HepG2 (cell line): ENCODE measurements at regions not wholly inside any gene's neighbourhood (a gene's known extent, or its start where the extent isn't known, plus 50 kb on each side); places are given as distances from the start of the nearest gene placed in this dataset.
A peak's percentile ranks its signal among the peaks of the same experiment; 100 is the strongest.

ENCODE experiments used
- ATAC-seq: fragments of 200-7000 bp; cut with Tn5 transposase; 3 replicates; pipeline ENCODE4 v1.9.1; 2020; ENCODE audit warnings: mild to moderate bottlenecking, moderate library complexity
- BruUV-seq: library from RNA; stranded (reverse); fragments of 400-500 nt; replicated peaks from 2 replicates; lab custom pipeline; 2021; lab: Mats Ljungman, UMichigan
- CTCF ChIA-PET: fragments of 300-600 bp; formaldehyde crosslinking; extraction: SDS; loops from one replicate; lab custom pipeline; 2021; ENCODE audit warnings: low total read pairs, inconsistent platforms, low intra/inter-chr PET ratio; lab: Yijun Ruan, JAX
- POLR2A ChIA-PET: fragments of 350-600 bp; sonication (Branson Sonifier 250); formaldehyde crosslinking; loops from one replicate; lab custom pipeline; 2020; ENCODE audit warnings: antibody characterized with exemption, inconsistent platforms; lab: Yijun Ruan, JAX
- DNase-seq: peaks from one replicate; pipeline ENCODE4 v3.0.0-alpha.2; 2015; ENCODE audit warnings: low spot score
- FAIRE-seq: peaks from 3 replicates; lab custom pipeline; 2011; peaks lifted over from hg19 to GRCh38; lab: Jason Lieb, UNC
- H2AFZ ChIP-seq: one replicate; pipeline ENCODE4 v1.6.1; 2011; ENCODE audit warnings: low read length, inconsistent platforms
- H3K27ac ChIP-seq: fragments of 300-600 bp; 3 replicates; pipeline ENCODE4 v1.8.0; 2011; ENCODE audit warnings: mixed run types, mild to moderate bottlenecking, mixed read lengths, low read length, inconsistent platforms; ENCODE audit not compliant: insufficient read depth; ENCODE audit errors: extremely low read length
- H3K27me3 ChIP-seq, 2 experiments: fragments of 200-600 bp in 1 of 2; 2 replicates in 1 of 2; 3 replicates in 1 of 2; pipeline versions ENCODE4 v1.6.0 to v1.8.0; 2011; ENCODE audit warnings: low read length in 2 of 2, mild to moderate bottlenecking in 2 of 2, moderate library complexity in 2 of 2, inconsistent platforms in 1 of 2; ENCODE audit not compliant: insufficient read depth in 2 of 2, control insufficient read depth in 1 of 2
- H3K36me3 ChIP-seq, 2 experiments: fragments of 200-600 bp in 1 of 2; replicated peaks in 1 of 2; 2 replicates in 1 of 2; 3 replicates in 1 of 2; pipeline versions ENCODE4 v1.5.1 to v1.8.0; 2011; ENCODE audit warnings: low read length in 2 of 2, inconsistent platforms in 1 of 2; ENCODE audit not compliant: insufficient read depth in 2 of 2, control insufficient read depth in 1 of 2
- H3K4me1 ChIP-seq: 2 replicates; pipeline ENCODE4 v1.5.1; 2012; ENCODE audit warnings: low read length, inconsistent platforms; ENCODE audit not compliant: insufficient read depth
- H3K4me2 ChIP-seq: 2 replicates; pipeline ENCODE4 v1.6.0; 2011; ENCODE audit warnings: low read depth, low read length, inconsistent platforms
- H3K4me3 ChIP-seq, 3 experiments: fragments of 200-600 bp in 1 of 3; sonication (generic), shearing (Covaris generic) in 1 of 3; replicated peaks in 1 of 3; 2 replicates each; pipeline ENCODE4 v1.5.1; 2011 to 2016; ENCODE audit warnings: low read length in 3 of 3, inconsistent platforms in 2 of 3, low read depth in 2 of 3, mild to moderate bottlenecking in 2 of 3, control low read depth in 1 of 3, mixed read lengths in 1 of 3; ENCODE audit not compliant: insufficient read depth in 1 of 3
- H3K79me2 ChIP-seq: one replicate; pipeline ENCODE4 v1.6.1; 2011; ENCODE audit warnings: low read length, inconsistent platforms; ENCODE audit not compliant: insufficient read depth
- H3K9ac ChIP-seq: 2 replicates; pipeline ENCODE4 v1.6.0; 2011; ENCODE audit warnings: mild to moderate bottlenecking, low read depth, low read length, inconsistent platforms; ENCODE audit not compliant: insufficient read depth
- H3K9me3 ChIP-seq: 2 replicates; pipeline ENCODE4 v1.5.1; 2012; ENCODE audit warnings: mild to moderate bottlenecking, low read length
- H4K20me1 ChIP-seq: 2 replicates; pipeline ENCODE4 v1.6.0; 2011; ENCODE audit warnings: inconsistent platforms, mild to moderate bottlenecking, low read length, moderate library complexity; ENCODE audit not compliant: insufficient read depth
- GATA4 ChIP-seq: sonication (generic); IDR thresholded peaks from 2 replicates; pipeline ENCODE4 v1.6.1; 2016; ENCODE audit warnings: antibody characterized with exemption, low read depth, borderline replicate concordance
- HMG20A ChIP-seq: IDR thresholded peaks from 2 replicates; pipeline ENCODE4 v1.6.1; 2016; ENCODE audit warnings: borderline replicate concordance
- HNF4A ChIP-seq: sonication (generic); formaldehyde crosslinking; IDR thresholded peaks from 2 replicates; pipeline ENCODE4 v1.4.0; 2020; ENCODE audit warnings: missing genetic modification reagents
- KDM5A ChIP-seq: fragments of 200-600 bp; sonication (generic); IDR thresholded peaks from 2 replicates; pipeline ENCODE4 v1.7.0; 2018; ENCODE audit warnings: antibody characterized with exemption, mild to moderate bottlenecking, low read length, borderline replicate concordance
- MXD1 ChIP-seq: sonication (generic); formaldehyde crosslinking; IDR thresholded peaks from 2 replicates; pipeline ENCODE4 v1.4.0; 2020; ENCODE audit warnings: mild to moderate bottlenecking, missing genetic modification reagents
- RARA ChIP-seq: IDR thresholded peaks from 2 replicates; pipeline ENCODE4 v1.6.1; 2016; ENCODE audit warnings: missing genetic modification reagents, missing compliant biosample characterization
- SAP130 ChIP-seq: IDR thresholded peaks from 2 replicates; pipeline ENCODE4 v1.6.1; 2016; ENCODE audit warnings: low read depth
- SKIL ChIP-seq: sonication (generic); formaldehyde crosslinking; IDR thresholded peaks from 2 replicates; pipeline ENCODE4 v1.8.0; 2022; ENCODE audit warnings: missing genetic modification reagents, mild to moderate bottlenecking, moderate library complexity, borderline replicate concordance
- ZMYM3 ChIP-seq: sonication (generic); formaldehyde crosslinking; IDR thresholded peaks from 2 replicates; pipeline ENCODE4 v1.5.1; 2020; ENCODE audit warnings: mild to moderate bottlenecking, missing genetic modification reagents
- ZNF616 ChIP-seq: sonication (generic); formaldehyde crosslinking; IDR thresholded peaks from 2 replicates; pipeline ENCODE4 v1.5.0; 2020; ENCODE audit warnings: low read depth, mild to moderate bottlenecking, missing genetic modification reagents
- ZNF788 ChIP-seq: sonication (generic); formaldehyde crosslinking; IDR thresholded peaks from 2 replicates; pipeline ENCODE4 v1.5.0; 2020; ENCODE audit warnings: mild to moderate bottlenecking, missing genetic modification reagents, borderline replicate concordance
- WGBS: methylation state at CpG from one replicate; pipeline ENCODE4 v1.1.6; 2017; ENCODE audit warnings: low lambda C conversion rate; 5-methylcytosine and 5-hydroxymethylcytosine counted together
- in situ Hi-C: cut with HindIII; loops from 2 replicates; pipeline ENCODE4 v1.10.0; 2017; ENCODE audit warnings: low pct_unique_long_range_greater_than_20kb; ENCODE audit not compliant: extremely low pct_ligation_motif_present
- intact Hi-C: fragments of 100-400 bp; cut with micrococcal nuclease; formaldehyde crosslinking; loops from one replicate; pipeline ENCODE4 v1.10.0; 2022; ENCODE audit not compliant: unreplicated experiment

- TF ChIP-seq RARA (CRISPR knock-in tag) (peak; percentile 48), MXD1 (CRISPR knock-in tag) (0 out of 2 replicates have a peak, but pooled peaks have one; percentile 52), SAP130 (peak; percentile 62), HMG20A (CRISPR knock-in tag) (peak; percentile 40; the same call in 1 of the 2 replicates), ZMYM3 (CRISPR knock-in tag) (no peak), KDM5A (no peak), GATA4 (no peak), ZNF788 (CRISPR knock-in tag) (no peak), HNF4A (CRISPR knock-in tag) (no peak)
Measured at GRCh38 chr3:43194490-43195114, 88.7 kb upstream of the POMGNT2 start (continued).

DNA sequence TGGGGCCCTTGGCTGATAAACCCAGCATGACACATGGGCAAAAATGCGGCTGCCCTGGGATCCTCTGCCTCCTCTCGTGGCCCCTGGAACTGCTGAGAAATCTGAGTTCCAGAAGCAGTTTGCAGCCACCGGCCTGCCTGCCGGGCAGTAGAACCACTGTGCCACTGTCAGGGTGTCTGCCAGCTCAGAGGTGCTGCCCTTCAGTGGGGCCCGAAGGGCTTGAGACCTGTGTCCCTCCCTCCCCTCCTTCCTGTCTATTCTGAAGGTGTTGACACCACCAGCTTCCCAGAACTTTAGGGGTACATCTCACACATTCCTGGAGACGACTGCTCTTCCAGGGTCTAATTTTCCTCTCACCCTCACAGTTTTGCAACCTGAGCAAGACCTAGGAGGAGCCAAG lies 88.2 kb upstream of the POMGNT2 start:
- in situ Hi-C loops, result no loop called here
- WGBS, result 53% methylated on average over 3 of the region's 6 CpGs

More for the DNA sequence above, 88.2 kb upstream of the POMGNT2 start:
- no TSS peak for BruUV-seq
- no peak for TF ChIP-seq ZNF616
- TF ChIP-seq SKIL, result 0 out of 2 replicates have a peak, but pooled peaks have one; percentile 12
- ATAC-seq, result no peak
- ChIA-PET CTCF (no interaction called here), POLR2A (no interaction called here)
- intact Hi-C loops, result no loop called here
- H3K9ac ChIP-seq, result peak overlapping the region; percentile 27; the same call in 1 of the 2 replicates
- no peaks in the 10 kb centered on the region for H4K20me1 ChIP-seq
- H3K79me2 ChIP-seq, result no peaks in the 10 kb centered on the region
- no peak overlapping the region for H2AFZ ChIP-seq
- no peak overlapping the region for H3K27ac ChIP-seq
- peak overlapping the region; percentile 71 for H3K4me2 ChIP-seq
- H3K27me3 ChIP-seq, result peaks cover 0 to 7% of the 10 kb centered on the region in 2 experiments; a peak in 1 of 5 replicates
- peak overlapping the region in 1 of 3 experiments; percentile 51; a peak in 2 of 6 replicates for H3K4me3 ChIP-seq
- H3K4me1 ChIP-seq, result peaks cover 28% of the 10 kb centered on the region
- no peak for FAIRE-seq
- DNase-seq, result no peak
- no peaks in the 10 kb centered on the region for H3K9me3 ChIP-seq
- no peaks in the 10 kb centered on the region for H3K36me3 ChIP-seq
